SK-N-SH treated with all-trans-retinoic acid at 6 μM for 48 hours (cell line): ENCODE measurements at regions not wholly inside any gene's neighbourhood (a gene's known extent, or its start where the extent isn't known, plus 50 kb on each side); places are given as distances from the start of the nearest gene placed in this dataset.

Experiments used
- CSRNP3 ChIP-seq: fragments of 250-450 bp; sonication (Bioruptor Pico); IDR thresholded peaks from 2 replicates; pipeline ENCODE4 v1.5.1; 2021; ENCODE audit warnings: mild to moderate bottlenecking, moderate library complexity
- GLIS3 ChIP-seq: fragments of 250-450 bp; sonication (Bioruptor Pico); IDR thresholded peaks from 2 replicates; pipeline ENCODE4 v1.5.0; 2020; ENCODE audit warnings: mild to moderate bottlenecking, moderate library complexity
- PATZ1 ChIP-seq: fragments of 250-450 bp; sonication (Bioruptor Pico); IDR thresholded peaks from 2 replicates; pipeline ENCODE4 v1.8.0; 2020; ENCODE audit warnings: mild to moderate bottlenecking, moderate library complexity, borderline replicate concordance
- TCF4 ChIP-seq: fragments of 250-450 bp; sonication (Bioruptor Pico); IDR thresholded peaks from 2 replicates; pipeline ENCODE4 v1.8.0; 2021; ENCODE audit warnings: mild to moderate bottlenecking, moderate library complexity, borderline replicate concordance
- ZNF565 ChIP-seq: fragments of 450-650 bp; formaldehyde crosslinking; conservative IDR thresholded peaks from 2 replicates; pipeline ENCODE4 v1.5.0; 2020; ENCODE audit warnings: low read depth, mild to moderate bottlenecking, moderate library complexity
- TF ChIP-seq, protein P1 (sequence below): fragments of 250-450 bp; sonication (Bioruptor Pico); IDR thresholded peaks from 2 replicates; pipeline ENCODE4 v1.8.0; 2021; ENCODE audit warnings: low read depth, mild to moderate bottlenecking, moderate library complexity, borderline replicate concordance

DNA sequence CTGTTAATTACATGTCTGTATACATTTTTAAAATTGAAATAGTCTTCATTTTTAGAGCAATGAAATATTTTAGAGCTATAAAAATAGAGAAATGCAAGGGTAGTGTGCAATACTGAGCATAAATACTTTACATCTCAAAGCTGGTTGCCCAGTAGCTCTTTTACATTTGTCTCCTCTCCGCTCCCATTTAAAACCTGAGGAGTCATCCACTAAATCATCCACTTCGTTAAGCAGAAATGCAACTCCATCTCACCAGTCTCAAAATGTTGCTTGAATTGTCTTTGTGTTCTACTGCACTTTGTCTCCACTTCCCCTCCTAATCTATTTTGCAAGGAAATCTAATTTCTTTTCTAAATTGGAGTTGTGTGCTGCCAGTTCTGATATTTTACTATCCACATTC, 563.6 kb downstream of the VGLL3 start:
- no peak for TF ChIP-seq PATZ1
- TF ChIP-seq CSRNP3: no peak
- no peak for TF ChIP-seq ZNF565 (CRISPR knock-in tag)
- no peak for TF ChIP-seq TCF4 (CRISPR knock-in tag)
- no peak for TF ChIP-seq GLIS3 (CRISPR knock-in tag)
- TF ChIP-seq, protein P1, sequence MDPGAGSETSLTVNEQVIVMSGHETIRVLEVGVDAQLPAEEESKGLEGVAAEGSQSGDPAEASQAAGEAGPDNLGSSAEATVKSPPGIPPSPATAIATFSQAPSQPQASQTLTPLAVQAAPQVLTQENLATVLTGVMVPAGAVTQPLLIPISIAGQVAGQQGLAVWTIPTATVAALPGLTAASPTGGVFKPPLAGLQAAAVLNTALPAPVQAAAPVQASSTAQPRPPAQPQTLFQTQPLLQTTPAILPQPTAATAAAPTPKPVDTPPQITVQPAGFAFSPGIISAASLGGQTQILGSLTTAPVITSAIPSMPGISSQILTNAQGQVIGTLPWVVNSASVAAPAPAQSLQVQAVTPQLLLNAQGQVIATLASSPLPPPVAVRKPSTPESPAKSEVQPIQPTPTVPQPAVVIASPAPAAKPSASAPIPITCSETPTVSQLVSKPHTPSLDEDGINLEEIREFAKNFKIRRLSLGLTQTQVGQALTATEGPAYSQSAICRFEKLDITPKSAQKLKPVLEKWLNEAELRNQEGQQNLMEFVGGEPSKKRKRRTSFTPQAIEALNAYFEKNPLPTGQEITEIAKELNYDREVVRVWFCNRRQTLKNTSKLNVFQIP (CRISPR knock-in tag): no peak
